Left colon (tissue), 2 donors: ENCODE measurements at regions not wholly inside any gene's neighbourhood (a gene's known extent, or its start where the extent isn't known, plus 50 kb on each side); places are given as distances from the start of the nearest gene placed in this dataset.
"Not testable (repeated sequence)": the region's sequence is repeated elsewhere in the genome, so short reads cannot be mapped to it uniquely, and the experiment has no call there.

Experiments used
- ATAC-seq: fragments of 200-7000 bp; cut with Tn5 transposase; one replicate; pipeline ENCODE4 v1.9.1; 2020; ENCODE audit warnings: mild to moderate bottlenecking, moderate library complexity
- DNase-seq, 2 donors: peaks; one replicate each; pipeline ENCODE4 v3.0.0-alpha.2; 2020
- intact Hi-C, 2 donors: fragments of 100-400 bp; cut with DNase I in 1 of 2; cut with micrococcal nuclease in 1 of 2; formaldehyde crosslinking; loops; one replicate each; pipeline versions ENCODE4 v1.11.2 to v1.14.0; 2022; cut with DNase I, micrococcal nuclease
- donor health status: DM: no; HTN: no; CAD: no.
- donor health status: DM: yes; HTN: yes; CAD: no.

- intact Hi-C loops: no loop called here
- DNase-seq (no peak), ATAC-seq (no peak)
Measured at GRCh38 chr3:139129892-139130291, 85.2 kb upstream of the PRR23C start.

DNA sequence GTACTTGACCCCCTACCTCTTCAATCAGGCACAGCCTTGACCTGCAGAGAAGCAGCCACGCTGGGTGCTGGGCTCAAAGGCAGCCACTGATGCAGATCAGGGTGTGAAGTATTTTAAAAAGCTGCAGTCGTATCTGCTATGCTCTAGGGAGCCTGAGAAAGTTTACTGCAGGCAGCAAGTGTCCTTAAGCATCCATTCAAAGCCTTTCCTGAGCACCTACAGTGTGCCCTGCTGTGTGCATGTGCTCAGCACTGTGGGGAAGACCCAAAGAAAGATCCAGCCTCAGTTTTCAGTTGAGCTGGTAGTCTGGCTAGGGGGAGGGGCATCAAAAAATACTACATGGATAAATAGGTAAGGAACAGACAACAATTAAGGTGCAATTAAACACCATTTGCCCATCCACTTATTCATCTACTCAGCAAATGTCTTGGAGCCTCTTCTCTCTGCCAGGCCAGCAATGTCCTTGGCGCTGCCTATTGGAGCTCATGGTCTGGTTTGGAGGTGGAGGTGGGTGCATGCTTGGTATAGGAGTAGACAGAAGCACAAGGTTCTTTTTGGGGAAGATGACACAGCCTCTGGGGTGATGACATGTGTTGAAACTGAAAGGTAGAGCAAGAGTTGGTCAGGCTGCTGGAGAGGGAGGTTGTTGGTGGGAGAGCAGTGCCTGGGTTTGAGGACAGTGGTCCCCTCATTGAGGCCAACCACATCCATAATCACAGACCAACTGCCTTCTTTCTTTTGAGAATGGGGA lies 85.9 kb upstream of the PRR23C start:
- intact Hi-C loops: no loop called here
- no peak for ATAC-seq
- DNase-seq: no peak

GRCh38 chr3:139131951-139132350 lies 87.3 kb upstream of the PRR23C start:
- DNase-seq: no peak
- ATAC-seq: no peak
- intact Hi-C loops: no loop called here

DNA sequence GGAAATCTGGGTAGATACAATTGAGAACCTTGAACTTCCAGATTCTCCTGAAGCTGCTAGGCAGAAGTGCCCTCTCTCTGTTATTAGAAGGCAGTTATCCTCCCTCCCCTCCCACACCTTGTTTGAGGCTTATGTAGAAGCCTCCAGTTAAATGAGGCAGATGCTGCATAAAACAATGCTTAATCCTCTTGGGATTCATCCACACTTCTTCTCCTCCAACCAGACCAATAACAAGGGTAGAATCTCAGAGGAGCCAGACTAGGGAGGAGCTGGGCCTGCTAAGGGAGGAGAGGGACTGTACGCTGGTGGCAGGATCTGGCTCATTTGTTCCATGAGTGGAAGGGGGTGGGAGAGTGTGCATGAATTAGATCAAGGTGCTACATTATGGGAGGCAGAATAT lies 88.3 kb upstream of the PRR23C start:
- DNase-seq: no peak
- intact Hi-C loops: no loop called here
- ATAC-seq: no peak

- DNase-seq (no peak), ATAC-seq (no peak)
- intact Hi-C loops: no loop called here
Measured at GRCh38 chr3:139134678-139135372, 90.1 kb upstream of the PRR23C start.

DNA sequence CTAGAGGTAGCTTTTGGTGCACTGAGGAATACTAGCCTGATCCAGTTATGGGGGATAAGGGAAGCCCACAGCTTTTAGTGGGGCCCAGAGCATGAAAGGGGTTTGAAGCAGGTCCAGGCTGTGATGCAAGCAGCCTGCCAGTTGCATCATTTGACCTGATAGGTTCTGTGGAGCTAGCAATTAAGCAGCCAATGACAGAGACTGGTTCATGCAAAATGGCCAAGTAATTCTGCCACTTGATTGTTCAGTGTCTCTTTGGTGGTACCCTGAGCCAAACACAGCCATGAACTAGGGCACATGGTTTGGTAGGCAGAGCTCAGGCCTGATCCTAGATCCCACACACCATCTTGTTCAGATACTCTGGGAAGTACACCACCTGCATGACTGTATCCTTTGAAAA lies 91.0 kb upstream of the PRR23C start:
- intact Hi-C loops: no loop called here
- ATAC-seq (no peak), DNase-seq (no peak)

DNA sequence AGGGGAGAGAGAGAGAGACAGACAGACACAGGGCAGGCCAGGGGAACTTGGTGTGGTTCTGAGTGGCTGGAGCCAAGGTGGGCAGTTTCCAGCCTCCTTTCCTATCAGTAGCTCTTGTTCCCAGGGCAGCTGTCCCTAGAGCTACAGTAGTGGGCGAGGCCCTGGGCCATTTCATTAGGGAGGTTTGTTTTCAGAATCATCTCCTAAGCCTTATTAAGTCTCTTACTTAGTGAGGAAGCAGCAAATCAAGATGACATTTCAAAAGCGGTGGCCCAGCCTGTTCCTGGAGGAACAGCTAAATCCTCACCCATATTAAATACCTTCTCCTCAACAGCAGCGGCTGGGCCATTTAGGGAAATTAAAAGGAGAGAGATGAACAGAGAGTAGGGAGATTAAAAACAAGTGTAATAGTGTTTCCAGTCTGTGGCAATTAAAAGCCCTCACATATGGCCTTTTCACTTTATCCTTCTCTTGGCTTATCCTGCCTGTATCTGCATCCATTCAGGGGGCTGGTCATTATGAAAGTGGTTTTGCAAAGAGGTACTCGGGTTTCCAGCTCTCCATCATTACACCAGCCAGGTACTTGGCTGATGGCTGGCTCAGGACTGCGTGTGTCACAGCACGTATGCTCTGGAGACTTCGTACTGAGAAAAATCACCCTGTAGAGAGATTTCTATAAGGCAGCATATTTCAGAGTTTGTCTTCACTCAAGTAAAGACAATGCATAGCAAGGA lies 91.9 kb upstream of the PRR23C start:
- no peak for ATAC-seq
- intact Hi-C loops: no loop called here
- DNase-seq: no peak

GRCh38 chr3:139140553-139140952 lies 95.9 kb upstream of the PRR23C start:
- intact Hi-C loops: no loop called here
- ATAC-seq (peak; percentile 88), DNase-seq (no peak)

- DNase-seq, ATAC-seq, intact Hi-C loops: not testable (repeated sequence)
Measured at GRCh38 chr3:139145980-139146379, 101.3 kb upstream of the PRR23C start.

GRCh38 chr3:139151530-139151929 lies 106.8 kb upstream of the PRR23C start:
- ATAC-seq: no peak
- DNase-seq: no peak
- intact Hi-C loops: no loop called here

DNA sequence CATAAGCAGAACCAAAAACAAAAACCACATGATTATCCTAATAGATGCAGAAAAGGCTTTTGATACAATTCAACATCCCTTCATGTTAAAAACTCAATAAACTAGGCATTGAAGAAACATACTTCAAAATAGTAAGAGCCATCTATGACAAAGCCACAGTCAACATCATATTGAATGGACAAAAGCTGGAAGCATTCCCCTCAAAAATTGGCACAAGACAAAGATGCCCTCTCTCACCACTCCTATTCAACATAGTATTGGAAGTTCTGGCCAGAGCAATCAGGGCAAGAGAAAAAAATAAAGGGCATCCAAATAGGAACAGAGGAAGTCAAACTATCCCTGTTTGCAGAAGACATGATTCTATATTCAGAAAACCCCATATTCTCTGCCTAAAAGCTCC lies 108.7 kb upstream of the PRR23C start:
- DNase-seq, intact Hi-C loops, ATAC-seq: not testable (repeated sequence)

- no peak for ATAC-seq
- intact Hi-C loops: no loop called here
Measured at GRCh38 chr3:139157161-139157932, 112.7 kb upstream of the PRR23C start.

GRCh38 chr3:139159356-139159755 lies 114.7 kb upstream of the PRR23C start:
- intact Hi-C loops: no loop called here
- ATAC-seq (no peak), DNase-seq (no peak)

More at GRCh38 chr3:139157161-139157932, 112.7 kb upstream of the PRR23C start:
- DNase-seq: no peak

- ATAC-seq (peak; percentile 77), DNase-seq (peak in 1 of 2 donors; percentile 18)
- intact Hi-C loops: no loop called here
Measured at GRCh38 chr3:139173372-139174108, 128.8 kb upstream of the PRR23C start.

DNA sequence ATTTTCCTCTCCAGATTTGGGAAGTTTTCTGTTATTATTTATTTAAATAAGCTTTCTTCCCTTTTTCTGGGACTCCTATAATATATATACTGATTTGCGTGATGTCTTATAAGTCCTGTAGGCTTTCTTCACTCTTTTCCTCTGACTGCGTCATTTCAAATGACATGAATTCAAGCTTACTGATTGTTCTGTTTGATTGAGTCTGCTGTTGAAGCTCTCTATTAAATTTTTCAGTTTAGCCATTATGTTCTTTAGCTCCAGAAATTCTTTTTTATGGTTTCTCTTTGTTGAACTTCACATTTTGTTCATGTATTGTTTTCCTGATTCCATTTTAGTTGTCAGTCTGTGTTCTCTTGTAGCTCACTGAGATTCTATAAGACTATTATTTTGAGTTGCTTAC lies 135.8 kb upstream of the PRR23C start:
- ATAC-seq (no peak), DNase-seq (no peak)
- intact Hi-C loops: no loop called here

DNA sequence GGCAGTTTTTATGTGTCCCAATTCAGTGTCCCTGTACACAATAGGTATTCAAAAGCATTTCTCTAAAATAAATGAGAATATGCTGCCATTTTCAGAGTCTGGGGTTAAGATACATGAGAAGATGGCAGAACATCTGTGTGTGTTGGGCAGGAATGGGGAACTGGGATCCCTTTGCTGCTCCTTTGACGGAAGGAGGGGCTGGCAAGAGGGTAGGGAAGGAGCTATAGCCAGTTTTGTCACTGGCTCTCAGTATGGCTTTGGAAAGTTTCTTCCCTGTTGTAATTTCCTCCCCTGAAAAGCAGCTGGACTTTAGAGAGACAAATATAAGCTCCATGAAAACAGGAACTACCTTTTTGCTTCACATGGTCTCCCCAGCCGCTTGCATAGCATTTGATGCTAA lies 137.5 kb upstream of the PRR23C start:
- DNase-seq (no peak), ATAC-seq (no peak)

DNA sequence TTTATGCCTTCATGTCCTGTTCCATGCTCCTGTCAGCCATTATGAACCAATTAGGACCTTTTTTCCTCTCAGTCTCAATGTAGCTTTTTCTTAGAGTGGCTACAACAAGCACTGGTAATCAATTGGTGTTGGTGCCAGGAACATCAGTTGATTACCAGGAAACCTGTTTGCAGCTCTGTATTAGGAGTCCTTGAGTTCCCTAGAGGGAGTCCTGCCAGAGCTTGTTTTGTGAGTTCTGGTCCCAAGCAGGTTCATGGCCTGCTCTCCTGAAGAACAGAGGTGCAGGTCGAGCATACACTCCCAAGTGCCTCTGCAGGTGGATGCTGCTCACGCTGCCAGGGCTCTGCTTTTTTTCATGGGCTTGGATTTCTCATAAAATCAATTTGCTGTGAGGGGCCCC lies 137.9 kb upstream of the PRR23C start:
- no peak for ATAC-seq
- DNase-seq: no peak
- intact Hi-C loops: no loop called here

More for the DNA sequence above, 137.5 kb upstream of the PRR23C start:
- intact Hi-C loops: no loop called here

DNA sequence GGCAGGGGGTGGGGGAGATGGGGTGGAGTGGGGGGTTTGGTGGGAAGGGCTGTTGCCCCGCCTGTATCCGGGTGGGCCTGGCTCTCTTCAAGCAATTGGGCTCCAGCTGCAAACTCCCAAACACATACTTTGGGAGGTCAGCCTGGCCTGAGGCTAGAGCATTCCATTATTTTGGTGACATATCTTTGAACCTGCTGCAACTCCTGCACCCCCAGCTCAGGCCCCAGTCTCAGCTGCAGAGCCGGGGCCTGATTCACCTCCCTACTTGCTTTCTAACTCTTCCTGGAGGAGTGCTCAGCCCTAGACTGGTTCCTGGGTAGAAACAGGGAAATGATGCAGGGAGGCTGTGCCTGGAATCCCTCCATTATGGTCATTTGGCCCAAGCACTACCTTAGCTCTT lies 140.8 kb upstream of the PRR23C start:
- intact Hi-C loops: no loop called here
- DNase-seq (no peak), ATAC-seq (no peak)
